GM23338 (cell line): ENCODE measurements at regions not wholly inside any gene's neighbourhood (a gene's known extent, or its start where the extent isn't known, plus 50 kb on each side); places are given as distances from the start of the nearest gene placed in this dataset.

Experiments used
- ATAC-seq: fragments of 200-7000 bp; cut with Tn5 transposase; 3 replicates; pipeline ENCODE4 v1.9.1; 2020
- DNase-seq: peaks from one replicate; pipeline ENCODE4 v3.0.0-alpha.2; 2015; ENCODE audit warnings: low spot score
- H2AFZ ChIP-seq: fragments of 200-600 bp; sonication (generic); 2 replicates; pipeline ENCODE4 v1.8.0; 2016; ENCODE audit warnings: antibody characterized with exemption, mild to moderate bottlenecking, moderate library complexity
- H3F3A ChIP-seq: fragments of 200-600 bp; sonication (generic); replicated peaks from 2 replicates; pipeline ENCODE4 v1.8.0; 2017; ENCODE audit warnings: antibody characterized with exemption, mixed run types, low read depth
- H3K27ac ChIP-seq: fragments of 200-600 bp; sonication (generic); 2 replicates; pipeline ENCODE4 v1.6.1; 2016; ENCODE audit warnings: low read depth
- H3K27me3 ChIP-seq: fragments of 200-600 bp; sonication (generic); 2 replicates; pipeline ENCODE4 v1.8.0; 2016; ENCODE audit warnings: mild to moderate bottlenecking, mixed run types, moderate library complexity; ENCODE audit not compliant: insufficient read depth
- H3K36me3 ChIP-seq: fragments of 200-600 bp; sonication (generic); 2 replicates; pipeline ENCODE4 v1.8.0; 2016; ENCODE audit warnings: mild to moderate bottlenecking; ENCODE audit not compliant: insufficient read depth
- H3K4me1 ChIP-seq: fragments of 200-600 bp; sonication (generic); 2 replicates; pipeline ENCODE4 v1.8.0; 2016; ENCODE audit warnings: mild to moderate bottlenecking, moderate library complexity; ENCODE audit not compliant: insufficient read depth
- H3K4me2 ChIP-seq: fragments of 200-600 bp; sonication (generic); 2 replicates; pipeline ENCODE4 v1.7.1; 2017; ENCODE audit warnings: mixed run types
- H3K4me3 ChIP-seq: fragments of 200-600 bp; sonication (generic); 2 replicates; pipeline ENCODE4 v1.6.1; 2016; ENCODE audit warnings: mixed run types
- H3K79me2 ChIP-seq: fragments of 200-600 bp; sonication (generic); replicated peaks from 2 replicates; pipeline ENCODE4 v1.8.0; 2017; ENCODE audit warnings: mild to moderate bottlenecking; ENCODE audit not compliant: insufficient read depth
- H3K9me2 ChIP-seq: fragments of 200-600 bp; sonication (generic); 2 replicates; pipeline ENCODE4 v1.8.0; 2017; ENCODE audit not compliant: insufficient read depth
- H4K20me1 ChIP-seq: fragments of 200-600 bp; sonication (generic); replicated peaks from 2 replicates; pipeline ENCODE4 v1.8.0; 2017; ENCODE audit warnings: mild to moderate bottlenecking; ENCODE audit not compliant: insufficient read depth
- H3K27ac Mint-ChIP-seq: 2 replicates; pipeline ENCODE4 v1.8.0; 2020; ENCODE audit warnings: inconsistent platforms, mild to moderate bottlenecking, moderate library complexity, mixed read lengths
- H3K27me3 Mint-ChIP-seq: 3 replicates; pipeline ENCODE4 v1.8.0; 2022; ENCODE audit warnings: low read depth, mild to moderate bottlenecking, moderate library complexity, mixed read lengths, inconsistent platforms; ENCODE audit not compliant: insufficient read depth, poor library complexity
- H3K36me3 Mint-ChIP-seq: 3 replicates; pipeline ENCODE4 v1.8.0; 2021; ENCODE audit warnings: low read depth, mild to moderate bottlenecking, inconsistent platforms, moderate library complexity, mixed read lengths
- H3K4me1 Mint-ChIP-seq: 3 replicates; pipeline ENCODE4 v1.8.0; 2020; ENCODE audit warnings: mild to moderate bottlenecking, inconsistent platforms, mixed read lengths
- H3K4me3 Mint-ChIP-seq: 3 replicates; pipeline ENCODE4 v1.8.0; 2021; ENCODE audit warnings: moderate library complexity, mild to moderate bottlenecking, inconsistent platforms, mixed read lengths
- H3K9me3 Mint-ChIP-seq: 3 replicates; pipeline ENCODE4 v1.8.0; 2020; ENCODE audit warnings: moderate library complexity, mild to moderate bottlenecking, inconsistent platforms, mixed read lengths
- CREB1 ChIP-seq: fragments of 250-450 bp; sonication (Bioruptor Pico); IDR thresholded peaks from 2 replicates; pipeline ENCODE4 v1.5.0; 2020; ENCODE audit warnings: low read depth, mild to moderate bottlenecking, moderate library complexity
- CTCF ChIP-seq, 2 experiments: fragments of 200-600 bp in 1 of 2; sonication (generic) in 1 of 2; conservative IDR thresholded peaks; 2 replicates each; pipeline versions ENCODE4 v1.5.1 to v1.6.1; 2016 to 2017; ENCODE audit warnings: antibody characterized with exemption in 2 of 2, low read depth in 2 of 2, mild to moderate bottlenecking in 2 of 2, moderate library complexity in 1 of 2
- ETS1 ChIP-seq: IDR thresholded peaks from 2 replicates; pipeline ENCODE4 v1.6.1; 2016; ENCODE audit warnings: antibody characterized with exemption
- EZH2 ChIP-seq: fragments of 200-600 bp; sonication (generic); IDR thresholded peaks from one replicate; pipeline ENCODE4 v1.8.0; 2017; ENCODE audit warnings: antibody characterized with exemption, mild to moderate bottlenecking, low read depth; ENCODE audit not compliant: unreplicated experiment
- EZH2phosphoT487 ChIP-seq: fragments of 200-600 bp; sonication (generic); IDR thresholded peaks from one replicate; pipeline ENCODE4 v1.8.1; 2018; ENCODE audit warnings: antibody characterized with exemption; ENCODE audit not compliant: unreplicated experiment
- JUNB ChIP-seq: IDR thresholded peaks from one replicate; pipeline ENCODE4 v1.6.1; 2016; ENCODE audit warnings: antibody characterized with exemption; ENCODE audit not compliant: unreplicated experiment
- NANOG ChIP-seq: IDR thresholded peaks from 2 replicates; pipeline ENCODE4 v1.6.1; 2016; ENCODE audit warnings: antibody characterized with exemption, borderline replicate concordance
- POLR2AphosphoS5 ChIP-seq: IDR thresholded peaks from 2 replicates; pipeline ENCODE4 v1.6.1; 2016; ENCODE audit warnings: antibody characterized with exemption, low read depth
- REST ChIP-seq: IDR thresholded peaks from one replicate; pipeline ENCODE4 v1.6.1; 2018; ENCODE audit warnings: antibody characterized with exemption; ENCODE audit not compliant: unreplicated experiment
- STAT1 ChIP-seq: IDR thresholded peaks from one replicate; pipeline ENCODE4 v1.6.1; 2016; ENCODE audit warnings: antibody characterized with exemption; ENCODE audit not compliant: unreplicated experiment
- ZNF114 ChIP-seq: fragments of 250-450 bp; sonication (Bioruptor Pico); IDR thresholded peaks from 2 replicates; pipeline ENCODE4 v1.5.0; 2020; ENCODE audit warnings: mild to moderate bottlenecking, moderate library complexity
- ZNF331 ChIP-seq: fragments of 250-450 bp; sonication (Bioruptor Pico); IDR thresholded peaks from 2 replicates; pipeline ENCODE4 v1.5.0; 2020; ENCODE audit warnings: low read depth, mild to moderate bottlenecking, moderate library complexity
- ZNF462 ChIP-seq: fragments of 250-450 bp; sonication (Bioruptor Pico); IDR thresholded peaks from 2 replicates; pipeline ENCODE4 v1.5.0; 2020; ENCODE audit warnings: mild to moderate bottlenecking, moderate library complexity

- no peaks in the 10 kb centered on the region for H3K27me3 Mint-ChIP-seq
- no peak for ATAC-seq
Measured at GRCh38 chr1:57879700-57880099, 455.8 kb upstream of the DAB1 start.

More at GRCh38 chr1:57879700-57880099, 455.8 kb upstream of the DAB1 start:
- Histone ChIP-seq H3K27ac (no peak overlapping the region), H2AFZ (no peak overlapping the region), H3K27me3 (no peaks in the 10 kb centered on the region), H3K9me2 (no peaks in the 10 kb centered on the region), H3F3A (no peaks in the 10 kb centered on the region), H3K4me2 (no peak overlapping the region), H3K79me2 (no peaks in the 10 kb centered on the region), H3K36me3 (no peaks in the 10 kb centered on the region), H4K20me1 (no peaks in the 10 kb centered on the region), H3K4me1 (no peaks in the 10 kb centered on the region), H3K4me3 (no peak overlapping the region)
- Mint-ChIP-seq H3K36me3 (no peaks in the 10 kb centered on the region), H3K4me3 (no peak overlapping the region), H3K4me1 (peaks cover 10% of the 10 kb centered on the region), H3K9me3 (no peaks in the 10 kb centered on the region), H3K27ac (no peak overlapping the region)
- TF ChIP-seq ZNF462 (no peak), ZNF331 (CRISPR knock-in tag) (no peak), POLR2AphosphoS5 (no peak), EZH2 (no peak), ZNF114 (CRISPR knock-in tag) (no peak), EZH2phosphoT487 (no peak), REST (no peak), JUNB (no peak), ETS1 (no peak), CREB1 (CRISPR knock-in tag) (no peak), CTCF (conservative IDR thresholded peaks at IDR 0.05; ENCODE audit: low read depth in 2 of 2) (no peak), STAT1 (no peak), NANOG (no peak)
- DNase-seq, result no peak
